GM12878 (cell line): ENCODE measurements at regions not wholly inside any gene's neighbourhood (a gene's known extent, or its start where the extent isn't known, plus 50 kb on each side); places are given as distances from the start of the nearest gene placed in this dataset.

Experiments
- ATAC-seq: fragments of 200-7000 bp; cut with Tn5 transposase; 3 replicates; pipeline ENCODE4 v1.9.1; 2020; ENCODE audit warnings: mild to moderate bottlenecking, moderate library complexity
- BruUV-seq: library from RNA; stranded (reverse); fragments of 400-500 nt; replicated peaks from 2 replicates; lab custom pipeline; 2021; lab: Mats Ljungman, UMichigan
- CTCF ChIA-PET: fragments of 300-600 bp; sonication (Branson Sonifier 250); formaldehyde crosslinking; extraction: SDS; loops from one replicate; lab custom pipeline; 2021; ENCODE audit warnings: inconsistent platforms; lab: Yijun Ruan, JAX
- POLR2A ChIA-PET: fragments of 350-600 bp; formaldehyde crosslinking; extraction: SDS; loops from one replicate; lab custom pipeline; 2021; ENCODE audit warnings: inconsistent platforms; lab: Charles Lee
- RAD21 ChIA-PET: fragments of 300-600 bp; sonication (Branson Sonifier 250); formaldehyde crosslinking; loops from one replicate; lab custom pipeline; 2023; ENCODE audit warnings: antibody characterized with exemption; ENCODE audit not compliant: unreplicated experiment; lab: Charles Lee
- SMC1A ChIA-PET: fragments of 300-600 bp; sonication (Branson Sonifier 250); formaldehyde crosslinking; loops from one replicate; lab custom pipeline; 2023; ENCODE audit not compliant: unreplicated experiment, uncharacterized antibody; lab: Charles Lee
- DNase-seq: peaks from one replicate; pipeline ENCODE4 v3.0.0-alpha.2; 2011; ENCODE audit warnings: low read depth, low spot score
- FAIRE-seq: peaks from 3 replicates; lab custom pipeline; 2011; peaks lifted over from hg19 to GRCh38; lab: Jason Lieb, UNC
- H2AFZ ChIP-seq: 2 replicates; pipeline ENCODE4 v1.6.0; 2011; ENCODE audit warnings: low read depth, low read length, control low read depth; ENCODE audit not compliant: control insufficient read depth
- H3K27ac ChIP-seq: 2 replicates; pipeline ENCODE4 v1.5.1; 2011; ENCODE audit warnings: control low read depth; ENCODE audit not compliant: control insufficient read depth, insufficient read depth
- H3K27me3 ChIP-seq, 2 experiments: replicated peaks in 1 of 2; 2 replicates each; pipeline versions ENCODE4 v1.6.0 to v1.6.1; 2011; ENCODE audit warnings: low read length in 1 of 2; ENCODE audit not compliant: control insufficient read depth in 2 of 2, insufficient read depth in 2 of 2
- H3K36me3 ChIP-seq, 2 experiments: 2 replicates each; pipeline ENCODE4 v1.5.1; 2011; ENCODE audit warnings: low read length in 1 of 2; ENCODE audit not compliant: control insufficient read depth in 2 of 2, insufficient read depth in 2 of 2
- H3K4me1 ChIP-seq: 2 replicates; pipeline ENCODE4 v1.6.1; 2011; ENCODE audit warnings: mild to moderate bottlenecking, low read length, moderate library complexity, mixed read lengths; ENCODE audit not compliant: control insufficient read depth, insufficient read depth
- H3K4me2 ChIP-seq: 2 replicates; pipeline ENCODE4 v1.6.0; 2011; ENCODE audit warnings: control low read depth; ENCODE audit not compliant: control insufficient read depth, insufficient read depth
- H3K4me3 ChIP-seq: fragments of 200-600 bp; sonication (generic); 2 replicates; pipeline ENCODE4 v1.5.1; 2016
- H3K79me2 ChIP-seq: 2 replicates; pipeline ENCODE4 v1.6.0; 2011; ENCODE audit warnings: low read length; ENCODE audit not compliant: control insufficient read depth, insufficient read depth
- H3K9ac ChIP-seq: 2 replicates; pipeline ENCODE4 v1.8.0; 2011; ENCODE audit warnings: low read length, control low read depth, mixed read lengths; ENCODE audit not compliant: control insufficient read depth, insufficient read depth
- H3K9me3 ChIP-seq: replicated peaks from 3 replicates; pipeline ENCODE4 v1.5.1; 2011; ENCODE audit warnings: mild to moderate bottlenecking, low read length; ENCODE audit not compliant: control insufficient read depth, insufficient read depth
- H4K20me1 ChIP-seq: 2 replicates; pipeline ENCODE4 v1.6.0; 2011; ENCODE audit not compliant: control insufficient read depth, insufficient read depth
- CREB1 ChIP-seq: IDR thresholded peaks from 2 replicates; pipeline ENCODE4 v1.6.1; 2012; ENCODE audit warnings: low read depth, mild to moderate bottlenecking, inconsistent platforms
- E4F1 ChIP-seq: fragments of 450-650 bp; IDR thresholded peaks from 2 replicates; pipeline ENCODE4 v1.6.1; 2018; ENCODE audit warnings: borderline replicate concordance, mild to moderate bottlenecking; ENCODE audit not compliant: partially characterized antibody
- EED ChIP-seq: sonication (generic); IDR thresholded peaks from 2 replicates; pipeline ENCODE4 v1.6.1; 2016; ENCODE audit warnings: antibody characterized with exemption, low read depth
- LARP7 ChIP-seq: fragments of 450-650 bp; IDR thresholded peaks from 2 replicates; pipeline ENCODE4 v1.6.1; 2017; ENCODE audit warnings: mild to moderate bottlenecking
- RBBP5 ChIP-seq: fragments of 200-600 bp; sonication (generic); conservative IDR thresholded peaks from 2 replicates; pipeline ENCODE4 v1.6.1; 2016
- REST ChIP-seq: IDR thresholded peaks from 2 replicates; pipeline ENCODE4 v1.6.1; 2012; ENCODE audit warnings: mild to moderate bottlenecking, low read depth, low read length
- RUNX3 ChIP-seq: IDR thresholded peaks from 2 replicates; pipeline ENCODE4 v1.6.1; 2012; ENCODE audit warnings: low read length, inconsistent platforms
- SMAD1 ChIP-seq: fragments of 450-650 bp; IDR thresholded peaks from 2 replicates; pipeline ENCODE4 v1.6.1; 2018; ENCODE audit warnings: mild to moderate bottlenecking, low read depth; ENCODE audit not compliant: partially characterized antibody
- SMC3 ChIP-seq: IDR thresholded peaks from 2 replicates; pipeline ENCODE4 v1.6.1; 2011; ENCODE audit warnings: low read length, improper control_type of control experiment, borderline replicate concordance
- STAT3 ChIP-seq: IDR thresholded peaks from 2 replicates; pipeline ENCODE4 v1.6.1; 2011; ENCODE audit warnings: low read depth, low read length, improper control_type of control experiment
- ZNF24 ChIP-seq: fragments of 450-650 bp; IDR thresholded peaks from 2 replicates; pipeline ENCODE4 v1.6.1; 2017; ENCODE audit warnings: antibody characterized with exemption, mild to moderate bottlenecking
- WGBS: methylation state at CpG from one replicate; pipeline ENCODE4 v1.1.6; 2016; ENCODE audit warnings: low lambda C conversion rate; ENCODE audit not compliant: insufficient replicate concordance, insufficient coverage; ENCODE audit errors: missing lambda C conversion rate; 5-methylcytosine and 5-hydroxymethylcytosine counted together
- in situ Hi-C: fragments of 300-500 bp; cut with MboI; formaldehyde crosslinking; loops from 9 replicates; pipeline ENCODE4 v1.14.3; 2018; ENCODE audit warnings: mixed read lengths
- intact Hi-C: fragments of 100-400 bp; cut with micrococcal nuclease; formaldehyde crosslinking; loops from one replicate; pipeline ENCODE4 v1.14.2; 2022; ENCODE audit not compliant: unreplicated experiment
- TF ChIP-seq, protein P1 (sequence below): IDR thresholded peaks from 2 replicates; pipeline ENCODE4 v1.6.1; 2012; ENCODE audit warnings: low read depth, low read length, improper control_type of control experiment
- TF ChIP-seq, protein P2 (sequence below): fragments of 450-650 bp; IDR thresholded peaks from 2 replicates; pipeline ENCODE4 v1.6.1; 2017; ENCODE audit warnings: mild to moderate bottlenecking, moderate library complexity

- no peak for TF ChIP-seq LARP7
- TF ChIP-seq SMC3 = no peak
- TF ChIP-seq SMAD1 = no peak
- TF ChIP-seq EED = no peak
- no peak for TF ChIP-seq RUNX3
- TF ChIP-seq STAT3 = no peak
These were observed 167.5 kb downstream of the EBLN2 start (continued) for GRCh38 chr3:73228959-73229358.

- ATAC-seq = no peak
- Histone ChIP-seq H3K4me1 (no peaks in the 10 kb centered on the region), H3K4me3 (no peak overlapping the region)
- TF ChIP-seq, protein P1, sequence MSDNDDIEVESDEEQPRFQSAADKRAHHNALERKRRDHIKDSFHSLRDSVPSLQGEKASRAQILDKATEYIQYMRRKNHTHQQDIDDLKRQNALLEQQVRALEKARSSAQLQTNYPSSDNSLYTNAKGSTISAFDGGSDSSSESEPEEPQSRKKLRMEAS = no peak
- TF ChIP-seq SMAD1 = no peak
- TF ChIP-seq REST = no peak
- no peak for TF ChIP-seq CREB1
- no peak for TF ChIP-seq ZNF24
- TF ChIP-seq, protein P2, sequence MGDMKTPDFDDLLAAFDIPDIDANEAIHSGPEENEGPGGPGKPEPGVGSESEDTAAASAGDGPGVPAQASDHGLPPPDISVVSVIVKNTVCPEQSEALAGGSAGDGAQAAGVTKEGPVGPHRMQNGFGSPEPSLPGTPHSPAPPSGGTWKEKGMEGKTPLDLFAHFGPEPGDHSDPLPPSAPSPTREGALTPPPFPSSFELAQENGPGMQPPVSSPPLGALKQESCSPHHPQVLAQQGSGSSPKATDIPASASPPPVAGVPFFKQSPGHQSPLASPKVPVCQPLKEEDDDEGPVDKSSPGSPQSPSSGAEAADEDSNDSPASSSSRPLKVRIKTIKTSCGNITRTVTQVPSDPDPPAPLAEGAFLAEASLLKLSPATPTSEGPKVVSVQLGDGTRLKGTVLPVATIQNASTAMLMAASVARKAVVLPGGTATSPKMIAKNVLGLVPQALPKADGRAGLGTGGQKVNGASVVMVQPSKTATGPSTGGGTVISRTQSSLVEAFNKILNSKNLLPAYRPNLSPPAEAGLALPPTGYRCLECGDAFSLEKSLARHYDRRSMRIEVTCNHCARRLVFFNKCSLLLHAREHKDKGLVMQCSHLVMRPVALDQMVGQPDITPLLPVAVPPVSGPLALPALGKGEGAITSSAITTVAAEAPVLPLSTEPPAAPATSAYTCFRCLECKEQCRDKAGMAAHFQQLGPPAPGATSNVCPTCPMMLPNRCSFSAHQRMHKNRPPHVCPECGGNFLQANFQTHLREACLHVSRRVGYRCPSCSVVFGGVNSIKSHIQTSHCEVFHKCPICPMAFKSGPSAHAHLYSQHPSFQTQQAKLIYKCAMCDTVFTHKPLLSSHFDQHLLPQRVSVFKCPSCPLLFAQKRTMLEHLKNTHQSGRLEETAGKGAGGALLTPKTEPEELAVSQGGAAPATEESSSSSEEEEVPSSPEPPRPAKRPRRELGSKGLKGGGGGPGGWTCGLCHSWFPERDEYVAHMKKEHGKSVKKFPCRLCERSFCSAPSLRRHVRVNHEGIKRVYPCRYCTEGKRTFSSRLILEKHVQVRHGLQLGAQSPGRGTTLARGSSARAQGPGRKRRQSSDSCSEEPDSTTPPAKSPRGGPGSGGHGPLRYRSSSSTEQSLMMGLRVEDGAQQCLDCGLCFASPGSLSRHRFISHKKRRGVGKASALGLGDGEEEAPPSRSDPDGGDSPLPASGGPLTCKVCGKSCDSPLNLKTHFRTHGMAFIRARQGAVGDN = no peak
- TF ChIP-seq E4F1 = no peak
- TF ChIP-seq EED = no peak
- no peak for TF ChIP-seq RBBP5
These were observed 173.0 kb downstream of the EBLN2 start for GRCh38 chr3:73234354-73235014.

More at GRCh38 chr3:73234354-73235014, 173.0 kb downstream of the EBLN2 start:
- no TSS peak for BruUV-seq
- POLR2A ChIA-PET = no interaction called here
- Histone ChIP-seq H3K27ac (no peak overlapping the region), H3K9ac (no peak overlapping the region), H3K4me2 (no peak overlapping the region), H3K9me3 (no peaks in the 10 kb centered on the region), H2AFZ (no peak overlapping the region), H3K36me3 (no peaks in the 10 kb centered on the region), H4K20me1 (no peaks in the 10 kb centered on the region), H3K79me2 (no peaks in the 10 kb centered on the region), H3K27me3 (peaks cover 0 to 1% of the 10 kb centered on the region in 2 experiments; a peak in 2 of 4 replicates)
- CTCF ChIA-PET = interaction anchor here (0.9 kb wide), 1 partner anchor 16 kb away, joined by 3 read pairs; no protein-coding TSS in a partner anchor
- RAD21 ChIA-PET = no interaction called here
- DNase-seq (no peak), FAIRE-seq (no peak)
- WGBS = 45% methylated on average over 4 of the region's 4 CpGs
- in situ Hi-C loops = no loop called here
- intact Hi-C loops = no loop called here
- SMC1A ChIA-PET = no interaction called here
